ENCODE measurements at regions not wholly inside any gene's neighbourhood (a gene's known extent, or its start where the extent isn't known, plus 50 kb on each side); places are given as distances from the start of the nearest gene placed in this dataset.
"Not testable (repeated sequence)": the region's sequence is repeated elsewhere in the genome, so short reads cannot be mapped to it uniquely, and the experiment has no call there.

GRCh38 chr6:156685823-156686222 is 91.4 kb upstream of the ARID1B start:
- CTCF ChIA-PET, result interaction anchor here (1.0 to 2.4 kb wide), 3 partner anchors 91 to 498 kb away, joined by 3 to 9 read pairs (median 5); partner anchors contain the start of gene ARID1B
- peaks cover 12% of the 10 kb centered on the region for H3K4me1 Mint-ChIP-seq
- no peaks in the 10 kb centered on the region for H3K36me3 Mint-ChIP-seq
- H3K27ac Mint-ChIP-seq, result peak overlapping the region; percentile 27
- H3K9me3 Mint-ChIP-seq (ENCODE audit: low read depth), result no peaks in the 10 kb centered on the region
- DNase-seq, result no peak
- no peak for ATAC-seq
- H3K27me3 Mint-ChIP-seq, result peaks cover 8% of the 10 kb centered on the region
- H3K4me3 Mint-ChIP-seq, result peak overlapping the region; percentile 80

DNA sequence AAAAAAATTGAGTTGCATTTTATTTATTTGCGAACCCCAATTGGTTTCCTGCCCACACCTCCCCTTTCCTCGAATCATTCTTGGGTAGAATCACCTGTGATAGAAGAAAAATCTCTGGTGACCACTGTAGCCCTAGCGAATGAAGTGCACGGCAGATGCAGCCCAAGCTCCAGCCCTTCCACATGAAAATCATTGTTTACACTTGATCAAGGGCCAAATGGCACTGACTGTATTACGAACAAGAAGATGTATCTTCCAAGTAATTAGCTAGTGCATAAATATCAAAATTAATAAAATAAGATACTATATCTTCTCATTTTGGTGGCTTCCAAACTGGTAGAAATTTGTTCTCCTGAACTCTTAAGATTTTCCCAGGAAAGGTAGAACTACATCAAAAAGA is 93.4 kb upstream of the ARID1B start:
- peaks cover 8% of the 10 kb centered on the region for H3K27me3 Mint-ChIP-seq
- CTCF ChIA-PET, result interaction anchor here (0.6 to 1.6 kb wide), 2 partner anchors 93 to 94 kb away, joined by 4 to 5 read pairs; partner anchors contain the start of gene ARID1B
- no peak overlapping the region for H3K4me3 Mint-ChIP-seq
- H3K4me1 Mint-ChIP-seq, result peaks cover 12% of the 10 kb centered on the region
- H3K9me3 Mint-ChIP-seq (ENCODE audit: low read depth), result no peaks in the 10 kb centered on the region
- no peak for ATAC-seq
- DNase-seq, result no peak
- H3K36me3 Mint-ChIP-seq, result no peaks in the 10 kb centered on the region
- no peak overlapping the region for H3K27ac Mint-ChIP-seq

GRCh38 chr6:156676721-156677120 is 100.5 kb upstream of the ARID1B start:
- Mint-ChIP-seq H3K4me3 (no peak overlapping the region), H3K4me1 (no peaks in the 10 kb centered on the region), H3K9me3 (ENCODE audit: low read depth) (peaks cover 15% of the 10 kb centered on the region), H3K27ac (no peak overlapping the region), H3K27me3 (peaks cover 10% of the 10 kb centered on the region), H3K36me3 (no peaks in the 10 kb centered on the region)
- CTCF ChIA-PET, result no interaction called here
- ATAC-seq (no peak), DNase-seq (no peak)

DNA sequence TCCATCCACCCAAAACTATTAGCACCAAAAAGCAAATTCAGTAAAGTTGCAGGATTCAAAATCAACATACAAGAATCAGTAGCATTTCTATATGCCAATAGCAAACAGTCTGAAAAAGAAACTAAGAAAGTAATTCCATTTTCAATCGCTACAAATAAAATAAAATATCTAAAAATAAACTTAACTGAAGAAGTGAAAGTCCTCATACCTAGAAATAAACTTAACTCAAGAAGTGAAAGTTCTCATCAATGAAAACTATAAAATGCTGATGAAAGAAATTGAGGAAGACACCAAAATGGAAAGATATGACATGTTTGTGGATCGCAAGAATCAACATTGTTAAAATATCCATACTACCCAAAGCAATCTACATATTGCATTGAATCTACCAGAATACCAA is 103.0 kb upstream of the ARID1B start:
- no peak for DNase-seq
- Mint-ChIP-seq H3K27ac (no peak overlapping the region), H3K4me1 (no peaks in the 10 kb centered on the region), H3K27me3 (peaks cover 12% of the 10 kb centered on the region), H3K36me3 (no peaks in the 10 kb centered on the region), H3K4me3 (no peak overlapping the region), H3K9me3 (ENCODE audit: low read depth) (peaks cover 16% of the 10 kb centered on the region)
- CTCF ChIA-PET, result no interaction called here
- no peak for ATAC-seq

DNA sequence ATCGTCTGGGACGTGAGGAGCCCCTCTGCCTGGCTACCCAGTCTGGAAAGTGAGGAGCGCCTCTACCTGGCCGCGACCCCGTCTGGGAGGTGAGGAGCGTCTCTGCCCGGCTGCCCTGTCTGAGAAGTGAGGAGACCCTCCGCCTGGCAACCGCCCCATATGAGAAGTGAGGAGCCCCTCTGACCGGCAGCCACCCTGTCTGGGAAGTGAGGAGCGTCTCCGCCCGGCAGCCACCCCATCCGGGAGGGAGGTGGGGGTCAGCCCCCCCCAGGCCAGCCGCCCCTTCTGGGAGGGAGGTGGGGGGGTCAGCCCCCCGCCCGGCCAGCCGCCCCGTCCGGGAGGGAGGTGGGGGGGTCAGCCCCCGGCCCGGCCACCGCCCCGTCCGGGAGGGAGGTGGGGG is 107.1 kb upstream of the ARID1B start:
- peaks cover 12% of the 10 kb centered on the region for H3K9me3 Mint-ChIP-seq (ENCODE audit: low read depth)
- H3K36me3 Mint-ChIP-seq, DNase-seq, CTCF ChIA-PET, H3K27ac Mint-ChIP-seq, H3K4me1 Mint-ChIP-seq, ATAC-seq, H3K4me3 Mint-ChIP-seq: not testable (repeated sequence)
- H3K27me3 Mint-ChIP-seq, result peaks cover 38% of the 10 kb centered on the region

- CTCF ChIA-PET, result no interaction called here
- Mint-ChIP-seq H3K27me3 (peaks cover 46% of the 10 kb centered on the region), H3K27ac (no peak overlapping the region), H3K36me3 (no peaks in the 10 kb centered on the region), H3K9me3 (ENCODE audit: low read depth) (no peaks in the 10 kb centered on the region), H3K4me3 (no peak overlapping the region), H3K4me1 (no peaks in the 10 kb centered on the region)
- DNase-seq, result no peak
- no peak for ATAC-seq
Observed at GRCh38 chr6:156662025-156662445, 115.1 kb upstream of the ARID1B start.

- no peaks in the 10 kb centered on the region for H3K9me3 Mint-ChIP-seq (ENCODE audit: low read depth)
- no peaks in the 10 kb centered on the region for H3K36me3 Mint-ChIP-seq
- H3K4me1 Mint-ChIP-seq, result no peaks in the 10 kb centered on the region
- CTCF ChIA-PET, result no interaction called here
- H3K27me3 Mint-ChIP-seq, result peaks cover 36% of the 10 kb centered on the region
- ATAC-seq, result no peak
- H3K27ac Mint-ChIP-seq, result no peak overlapping the region
- H3K4me3 Mint-ChIP-seq, result no peak overlapping the region
- DNase-seq, result no peak
Observed at GRCh38 chr6:156660389-156660788, 116.8 kb upstream of the ARID1B start.

GRCh38 chr6:156659822-156660198 is 117.4 kb upstream of the ARID1B start:
- no peaks in the 10 kb centered on the region for H3K36me3 Mint-ChIP-seq
- DNase-seq, result no peak
- no peak overlapping the region for H3K4me3 Mint-ChIP-seq
- H3K4me1 Mint-ChIP-seq, result no peaks in the 10 kb centered on the region
- no peak overlapping the region for H3K27ac Mint-ChIP-seq
- no peaks in the 10 kb centered on the region for H3K9me3 Mint-ChIP-seq (ENCODE audit: low read depth)
- peaks cover 32% of the 10 kb centered on the region for H3K27me3 Mint-ChIP-seq
- no peak for ATAC-seq
- CTCF ChIA-PET, result no interaction called here

GRCh38 chr6:156658966-156659821 is 118.0 kb upstream of the ARID1B start:
- H3K4me3 Mint-ChIP-seq, result no peak overlapping the region
- no peak for ATAC-seq

GRCh38 chr6:156658186-156658965 is 118.8 kb upstream of the ARID1B start:
- DNase-seq (no peak), ATAC-seq (no peak)
- H3K9me3 Mint-ChIP-seq (ENCODE audit: low read depth), result no peaks in the 10 kb centered on the region
- H3K4me3 Mint-ChIP-seq, result no peak overlapping the region
- CTCF ChIA-PET, result no interaction called here
- no peaks in the 10 kb centered on the region for H3K36me3 Mint-ChIP-seq
- no peaks in the 10 kb centered on the region for H3K4me1 Mint-ChIP-seq
- peaks cover 25% of the 10 kb centered on the region for H3K27me3 Mint-ChIP-seq
- H3K27ac Mint-ChIP-seq, result no peak overlapping the region

More at GRCh38 chr6:156658966-156659821, 118.0 kb upstream of the ARID1B start:
- Mint-ChIP-seq H3K4me1 (no peaks in the 10 kb centered on the region), H3K9me3 (ENCODE audit: low read depth) (no peaks in the 10 kb centered on the region), H3K36me3 (no peaks in the 10 kb centered on the region), H3K27me3 (peaks cover 30% of the 10 kb centered on the region), H3K27ac (no peak overlapping the region)
- no peak for DNase-seq
- CTCF ChIA-PET, result no interaction called here

- no peaks in the 10 kb centered on the region for H3K4me1 Mint-ChIP-seq
- H3K27ac Mint-ChIP-seq, result no peak overlapping the region
- ATAC-seq (no peak), DNase-seq (no peak)
- CTCF ChIA-PET, result no interaction called here
- H3K27me3 Mint-ChIP-seq, result peaks cover 25% of the 10 kb centered on the region
- no peak overlapping the region for H3K4me3 Mint-ChIP-seq
- H3K9me3 Mint-ChIP-seq (ENCODE audit: low read depth), result no peaks in the 10 kb centered on the region
- H3K36me3 Mint-ChIP-seq, result no peaks in the 10 kb centered on the region
Observed at GRCh38 chr6:156657296-156657695, 119.9 kb upstream of the ARID1B start.

DNA sequence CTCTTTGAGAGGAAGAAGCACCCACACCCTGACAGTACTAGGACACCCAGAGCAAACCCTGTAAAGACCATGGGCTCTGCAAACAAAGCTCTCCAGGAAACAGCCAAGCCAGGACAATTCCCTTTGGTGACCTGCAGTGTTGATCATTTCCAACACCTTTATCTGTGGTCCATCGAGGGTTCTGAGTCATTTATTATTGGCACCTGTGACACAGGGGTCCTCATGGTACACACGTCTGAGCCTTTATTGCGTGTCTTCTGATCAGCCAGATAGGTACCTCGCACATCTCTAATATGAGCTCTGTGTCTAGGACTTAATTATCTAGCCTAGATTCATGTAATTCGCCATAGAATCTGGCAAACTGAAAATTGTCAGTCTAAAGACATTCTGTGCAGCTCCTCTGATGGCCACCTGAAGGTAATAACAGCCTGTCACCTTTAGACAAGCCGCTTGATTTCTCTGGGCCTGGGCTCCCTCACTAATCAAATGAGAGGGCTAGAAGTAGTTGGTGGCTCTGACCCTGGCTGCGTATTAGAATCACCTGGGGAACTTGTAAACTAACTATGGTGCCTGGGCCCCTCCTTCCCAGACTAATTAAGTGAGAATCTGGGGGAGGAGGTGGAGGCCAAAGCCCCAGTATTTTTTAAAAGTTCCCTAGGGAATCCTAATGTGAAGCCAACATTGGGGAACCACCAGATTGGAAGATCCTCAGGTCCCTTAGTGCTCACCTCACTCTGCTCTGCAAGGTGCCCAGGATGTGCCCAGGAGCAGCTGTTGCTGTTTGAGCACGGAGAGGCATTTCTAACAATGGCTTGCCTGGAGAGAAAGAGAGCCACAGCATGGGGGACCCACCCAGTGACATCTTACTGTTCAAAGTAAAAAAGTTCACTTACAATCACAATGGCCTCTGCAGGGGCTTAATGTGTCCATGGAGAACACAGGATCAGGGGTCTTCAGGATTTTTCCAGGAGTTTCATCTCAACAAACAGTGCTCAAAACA is 122.0 kb upstream of the ARID1B start:
- Mint-ChIP-seq H3K36me3 (no peaks in the 10 kb centered on the region), H3K4me3 (no peak overlapping the region), H3K4me1 (no peaks in the 10 kb centered on the region), H3K27me3 (peaks cover 20% of the 10 kb centered on the region), H3K27ac (no peak overlapping the region), H3K9me3 (ENCODE audit: low read depth) (no peaks in the 10 kb centered on the region)
- ATAC-seq (no peak), DNase-seq (no peak)
- CTCF ChIA-PET, result no interaction called here

DNA sequence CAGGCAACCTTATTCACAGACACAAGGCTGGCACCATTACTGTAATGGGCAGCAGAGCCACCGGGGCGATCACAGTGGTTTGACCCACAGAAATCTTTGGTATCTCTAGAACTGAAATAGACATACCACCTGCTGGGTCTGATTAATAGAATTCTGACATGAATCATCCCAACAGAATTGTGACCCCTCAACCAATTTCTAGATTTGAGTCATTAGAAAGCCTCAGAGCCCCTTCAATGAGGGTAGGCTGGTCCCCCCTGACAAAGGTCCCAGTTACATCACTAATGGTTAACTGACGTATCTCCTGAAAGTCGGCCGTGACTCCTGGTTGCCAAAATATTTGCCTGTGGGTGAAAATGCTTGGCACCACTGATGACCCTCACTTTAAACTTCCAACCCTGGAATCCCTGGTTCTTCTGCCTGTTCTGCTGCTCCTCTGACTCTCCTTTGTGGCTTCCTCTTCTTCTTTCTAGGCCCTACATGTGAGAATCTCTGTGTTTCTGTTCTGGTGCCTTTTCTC is 124.9 kb upstream of the ARID1B start:
- DNase-seq (no peak), ATAC-seq (no peak)
- Mint-ChIP-seq H3K36me3 (no peaks in the 10 kb centered on the region), H3K9me3 (ENCODE audit: low read depth) (no peaks in the 10 kb centered on the region), H3K4me1 (peaks cover 9% of the 10 kb centered on the region), H3K27me3 (peaks cover 16% of the 10 kb centered on the region), H3K4me3 (no peak overlapping the region), H3K27ac (no peak overlapping the region)
- CTCF ChIA-PET, result no interaction called here

Measured in activated CD8-positive, alpha-beta memory T cell treated with anti-CD3 and anti-CD28 coated beads, Interleukin-2, amount 10 ng/mL, durations not matched to agents 7 days and 5 days (primary cell).